Kidney epithelial cell (primary cell): ENCODE measurements at regions not wholly inside any gene's neighbourhood (a gene's known extent, or its start where the extent isn't known, plus 50 kb on each side); places are given as distances from the start of the nearest gene placed in this dataset.

Experiments used
- DNase-seq: peaks from one replicate; pipeline ENCODE4 v3.0.0-alpha.2; 2010; ENCODE audit warnings: low read depth
- H3K27me3 ChIP-seq: 2 replicates; pipeline ENCODE4 v1.6.0; 2011; ENCODE audit warnings: low read length; ENCODE audit not compliant: control insufficient read depth, insufficient read depth
- H3K36me3 ChIP-seq: 2 replicates; pipeline ENCODE4 v1.5.1; 2011; ENCODE audit warnings: low read length; ENCODE audit not compliant: control insufficient read depth, insufficient read depth
- H3K4me3 ChIP-seq: 2 replicates; pipeline ENCODE4 v1.5.1; 2011; ENCODE audit warnings: low read depth, mild to moderate bottlenecking, control low read depth, low read length
- TF ChIP-seq, protein P1 (sequence below): IDR thresholded peaks from 2 replicates; pipeline ENCODE4 v1.5.1; 2011; ENCODE audit warnings: mild to moderate bottlenecking, moderate library complexity, low read length, control low read depth, inconsistent platforms; ENCODE audit not compliant: insufficient read depth, poor library complexity, severe bottlenecking

- Histone ChIP-seq H3K4me3 (no peak overlapping the region), H3K36me3 (no peaks in the 10 kb centered on the region), H3K27me3 (no peaks in the 10 kb centered on the region)
- TF ChIP-seq, protein P1, sequence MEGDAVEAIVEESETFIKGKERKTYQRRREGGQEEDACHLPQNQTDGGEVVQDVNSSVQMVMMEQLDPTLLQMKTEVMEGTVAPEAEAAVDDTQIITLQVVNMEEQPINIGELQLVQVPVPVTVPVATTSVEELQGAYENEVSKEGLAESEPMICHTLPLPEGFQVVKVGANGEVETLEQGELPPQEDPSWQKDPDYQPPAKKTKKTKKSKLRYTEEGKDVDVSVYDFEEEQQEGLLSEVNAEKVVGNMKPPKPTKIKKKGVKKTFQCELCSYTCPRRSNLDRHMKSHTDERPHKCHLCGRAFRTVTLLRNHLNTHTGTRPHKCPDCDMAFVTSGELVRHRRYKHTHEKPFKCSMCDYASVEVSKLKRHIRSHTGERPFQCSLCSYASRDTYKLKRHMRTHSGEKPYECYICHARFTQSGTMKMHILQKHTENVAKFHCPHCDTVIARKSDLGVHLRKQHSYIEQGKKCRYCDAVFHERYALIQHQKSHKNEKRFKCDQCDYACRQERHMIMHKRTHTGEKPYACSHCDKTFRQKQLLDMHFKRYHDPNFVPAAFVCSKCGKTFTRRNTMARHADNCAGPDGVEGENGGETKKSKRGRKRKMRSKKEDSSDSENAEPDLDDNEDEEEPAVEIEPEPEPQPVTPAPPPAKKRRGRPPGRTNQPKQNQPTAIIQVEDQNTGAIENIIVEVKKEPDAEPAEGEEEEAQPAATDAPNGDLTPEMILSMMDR: no peak
- no peak for DNase-seq
Measured at GRCh38 chr18:6607343-6607742, 122.2 kb upstream of the ARHGAP28 start.

- DNase-seq: no peak
- Histone ChIP-seq H3K36me3 (no peaks in the 10 kb centered on the region), H3K27me3 (no peaks in the 10 kb centered on the region), H3K4me3 (no peak overlapping the region)
- TF ChIP-seq, protein P1: no peak
Measured at GRCh38 chr18:6609666-6610264, 119.8 kb upstream of the ARHGAP28 start.

GRCh38 chr18:6610466-6610865 lies 119.0 kb upstream of the ARHGAP28 start:
- no peaks in the 10 kb centered on the region for H3K27me3 ChIP-seq
- DNase-seq: no peak
- no peaks in the 10 kb centered on the region for H3K36me3 ChIP-seq
- TF ChIP-seq, protein P1: no peak
- H3K4me3 ChIP-seq: no peak overlapping the region

GRCh38 chr18:6613581-6613980 lies 115.9 kb upstream of the ARHGAP28 start:
- Histone ChIP-seq H3K27me3 (no peaks in the 10 kb centered on the region), H3K4me3 (no peak overlapping the region), H3K36me3 (no peaks in the 10 kb centered on the region)
- DNase-seq: no peak
- TF ChIP-seq, protein P1: no peak

DNA sequence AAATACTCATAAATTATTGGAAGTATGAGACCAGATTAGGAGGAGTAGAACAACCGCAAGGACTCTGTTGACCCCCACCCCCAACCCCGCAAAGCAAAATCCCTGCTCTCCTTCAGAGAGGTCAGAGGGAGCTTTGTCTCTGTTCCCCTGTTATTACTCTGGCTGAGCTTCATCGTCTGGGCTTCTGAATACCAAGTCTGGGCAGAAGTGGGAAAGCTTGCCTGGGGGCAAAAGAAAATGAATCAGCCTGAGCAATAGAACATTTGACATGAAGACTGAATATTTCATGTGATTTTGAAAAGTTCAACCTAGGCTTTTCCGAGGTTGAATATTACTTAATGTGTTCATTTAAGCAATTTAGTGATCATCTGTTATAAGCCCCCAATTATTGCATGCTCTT lies 114.6 kb upstream of the ARHGAP28 start:
- TF ChIP-seq, protein P1: no peak
- Histone ChIP-seq H3K27me3 (no peaks in the 10 kb centered on the region), H3K36me3 (no peaks in the 10 kb centered on the region), H3K4me3 (no peak overlapping the region)
- no peak for DNase-seq

GRCh38 chr18:6616981-6617380 lies 112.5 kb upstream of the ARHGAP28 start:
- TF ChIP-seq, protein P1: no peak
- DNase-seq: no peak
- Histone ChIP-seq H3K4me3 (no peak overlapping the region), H3K27me3 (no peaks in the 10 kb centered on the region), H3K36me3 (no peaks in the 10 kb centered on the region)
